Hematopoietic multipotent progenitor cell treated with erythropoietin and hydrocortisone succinate and interleukin-3 and kit ligand, for 4 days (in vitro differentiated cells): ENCODE measurements at regions not wholly inside any gene's neighbourhood (a gene's known extent, or its start where the extent isn't known, plus 50 kb on each side); places are given as distances from the start of the nearest gene placed in this dataset.
"Not testable (repeated sequence)": the region's sequence is repeated elsewhere in the genome, so short reads cannot be mapped to it uniquely, and the experiment has no call there.

Source experiments
- DNase-seq: peaks from one replicate; pipeline ENCODE4 v3.0.0-alpha.2; 2015

DNA sequence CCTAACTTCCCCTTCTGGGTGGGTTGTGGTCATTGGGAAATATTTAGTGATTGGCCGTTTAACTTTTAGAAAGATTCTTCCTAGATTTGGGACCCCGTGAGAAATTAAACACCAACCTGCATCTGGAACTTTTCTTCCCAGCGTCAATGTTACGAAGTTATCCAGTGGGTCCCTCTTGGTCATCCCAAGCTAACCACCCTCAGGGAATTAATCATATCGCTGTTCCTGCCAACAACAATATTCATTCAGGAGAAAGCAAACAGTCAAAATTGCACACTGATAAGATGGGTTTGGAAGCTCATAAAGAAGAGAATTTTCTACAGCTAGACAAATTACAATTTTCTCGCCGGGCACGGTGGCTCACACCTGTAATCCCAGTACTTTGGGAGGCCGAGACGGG, 121.2 kb upstream of the STX18 start:
- DNase-seq = no peak

GRCh38 chr4:4662230-4662629, 120.4 kb upstream of the STX18 start:
- no peak for DNase-seq

GRCh38 chr4:4659871-4660651, 118.2 kb upstream of the STX18 start:
- DNase-seq = no peak

- no peak for DNase-seq
These were observed 116.2 kb upstream of the STX18 start for GRCh38 chr4:4658052-4658451.

GRCh38 chr4:4656977-4657376, 115.1 kb upstream of the STX18 start:
- no peak for DNase-seq

- no peak for DNase-seq
These were observed 114.1 kb upstream of the STX18 start for GRCh38 chr4:4655901-4656300.

DNA sequence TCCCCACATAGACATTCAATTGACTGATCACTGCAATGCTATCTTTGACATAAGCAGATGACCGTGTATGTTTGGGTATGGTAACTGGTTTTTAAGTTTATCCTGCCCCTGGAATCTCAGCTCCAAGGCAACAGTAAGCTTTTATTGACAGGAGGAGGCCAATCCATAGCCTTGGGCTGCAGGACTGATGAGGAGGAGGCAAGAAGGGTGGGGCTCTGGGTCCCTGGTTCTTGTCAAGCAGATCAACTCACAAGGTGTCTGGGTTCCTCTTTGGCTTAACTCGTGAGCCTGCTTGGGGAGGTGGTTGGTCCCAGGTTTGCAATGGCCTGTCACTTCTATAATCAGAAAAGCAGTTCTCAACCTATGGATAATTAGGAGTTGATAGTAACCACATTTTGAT, 113.2 kb upstream of the STX18 start:
- no peak for DNase-seq

DNA sequence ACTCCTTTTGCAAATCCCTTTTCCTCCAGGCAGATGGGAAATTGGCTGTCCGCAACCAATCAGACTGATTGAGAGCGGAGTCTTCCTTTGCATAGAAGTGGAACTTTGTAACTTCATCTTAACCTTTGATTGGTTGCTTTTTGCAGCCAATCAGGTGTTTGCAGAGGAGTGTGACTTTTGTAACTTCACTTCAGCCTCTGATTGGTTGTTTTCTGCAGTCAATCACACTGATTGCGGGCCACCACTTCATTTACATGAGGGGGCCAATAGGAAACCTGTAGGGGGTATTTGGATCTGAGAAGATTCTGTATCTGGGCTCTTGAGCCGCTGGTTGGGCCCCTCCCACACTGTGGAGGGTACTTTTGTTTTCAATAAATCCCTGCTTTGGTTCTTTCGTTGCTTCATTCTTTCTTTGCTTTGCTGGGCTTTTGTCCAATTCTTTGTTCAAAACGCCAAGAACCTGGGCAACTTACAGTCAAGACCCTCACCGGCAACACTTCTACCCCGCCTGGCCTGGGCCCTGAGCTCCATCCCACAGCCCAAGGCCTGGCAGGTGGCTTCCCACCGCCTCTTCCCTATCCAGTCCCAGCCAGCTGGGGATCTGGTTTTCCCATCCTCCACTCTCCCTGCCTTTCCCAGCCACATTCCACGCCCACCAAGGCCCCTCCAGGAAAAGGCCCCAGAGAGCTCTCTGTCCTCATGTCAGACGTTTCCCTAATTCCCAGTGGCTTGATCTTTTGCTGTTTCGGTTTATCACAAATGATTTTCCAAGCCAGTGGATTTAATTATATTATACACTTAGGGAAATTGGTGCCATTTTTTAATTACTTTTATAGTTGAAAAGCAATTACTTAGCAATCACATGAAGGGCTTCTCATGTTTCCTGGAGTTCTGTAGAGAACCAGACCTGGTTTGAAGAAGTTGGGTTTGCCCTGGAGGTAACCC, 110.2 kb upstream of the STX18 start:
- no peak for DNase-seq

GRCh38 chr4:4647041-4647440, 105.2 kb upstream of the STX18 start:
- DNase-seq = no peak

DNA sequence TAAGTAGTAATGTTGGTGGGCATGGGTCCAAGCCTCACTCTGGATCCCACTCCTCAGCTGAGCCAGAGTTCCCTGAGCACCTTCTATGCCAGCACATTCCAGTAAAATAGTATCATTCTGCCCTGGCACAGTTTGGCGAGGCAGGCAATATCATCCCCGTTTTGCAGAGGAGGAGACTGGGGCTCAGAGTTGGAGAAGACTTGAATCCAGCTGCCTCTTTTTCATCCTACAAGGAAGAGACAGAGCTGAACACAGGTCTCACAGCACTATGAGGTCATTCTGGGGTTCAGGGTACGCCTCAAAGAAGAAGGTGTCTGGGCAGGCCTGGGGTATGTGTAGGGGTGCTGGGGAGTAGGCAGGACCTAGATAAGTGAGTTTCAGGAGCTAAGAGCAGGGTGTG, 103.9 kb upstream of the STX18 start:
- DNase-seq = no peak

- not testable (repeated sequence) for DNase-seq
These were observed 102.4 kb upstream of the STX18 start for GRCh38 chr4:4644277-4644676.

DNA sequence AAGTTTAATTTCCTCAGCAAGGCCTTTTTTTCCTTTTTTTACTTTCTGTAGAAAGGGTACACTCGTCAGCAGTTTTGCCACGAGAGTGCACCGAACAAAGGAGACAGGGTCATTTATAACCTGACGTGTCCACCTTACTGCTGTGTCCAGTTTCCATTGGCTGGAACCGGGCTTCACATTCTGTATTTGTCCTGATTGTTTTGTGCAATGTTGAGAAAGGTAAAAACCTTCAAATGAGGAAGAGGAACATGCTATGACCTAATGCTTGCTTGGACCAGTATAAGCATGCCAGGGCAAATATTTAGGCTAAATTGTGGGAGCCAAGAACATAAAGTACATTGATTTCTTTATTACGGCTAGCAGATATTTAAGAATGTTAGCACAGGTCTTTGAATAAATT, 101.9 kb upstream of the STX18 start:
- DNase-seq = not testable (repeated sequence)

- DNase-seq = no peak
These were observed 101.5 kb upstream of the STX18 start for GRCh38 chr4:4643306-4643705.

DNA sequence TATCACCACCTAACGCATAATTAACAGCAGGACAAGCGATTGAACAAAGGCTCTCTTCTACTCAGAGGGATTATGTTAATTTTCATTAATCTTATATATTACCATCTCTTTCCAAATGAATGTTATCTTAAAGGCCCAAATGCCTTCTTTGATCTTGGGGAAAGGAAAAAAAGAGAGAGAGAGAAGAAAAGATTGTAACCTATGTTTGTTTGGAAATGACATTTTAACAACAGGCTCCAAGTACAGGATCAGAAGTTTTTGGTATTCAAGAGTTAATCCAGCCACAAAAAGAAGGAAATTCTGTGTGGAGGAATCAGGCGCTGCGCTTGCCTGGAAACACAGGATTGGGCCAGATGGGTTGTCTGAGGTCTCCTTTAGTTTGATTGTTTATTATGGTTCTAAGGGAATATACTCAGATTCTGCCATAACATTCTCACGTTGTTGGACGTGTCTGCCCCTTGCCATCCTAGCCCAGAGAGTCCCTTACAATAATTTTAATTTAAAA, 100.7 kb upstream of the STX18 start:
- DNase-seq = no peak

- no peak for DNase-seq
These were observed 100.0 kb upstream of the STX18 start for GRCh38 chr4:4641661-4642495.

DNA sequence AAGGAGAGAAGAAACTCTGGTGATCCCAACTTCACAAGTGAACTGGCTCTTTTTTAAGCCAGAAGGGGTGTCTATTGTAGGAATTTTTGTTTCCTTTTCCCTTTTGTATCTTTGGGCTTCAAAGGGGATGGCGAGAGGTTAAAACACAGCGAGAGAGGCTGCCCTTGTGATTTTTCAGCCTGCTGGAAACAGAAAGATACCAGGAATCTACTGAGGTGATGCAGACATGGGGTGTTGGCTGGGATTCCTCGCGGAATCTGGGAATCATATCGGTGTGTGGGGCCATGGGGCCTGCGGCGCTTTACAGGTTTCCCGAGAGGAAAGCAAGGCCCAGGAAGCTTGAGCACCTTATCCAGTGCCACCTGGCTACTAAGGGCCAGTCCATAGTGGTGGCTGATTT, 99.4 kb upstream of the STX18 start:
- no peak for DNase-seq

- DNase-seq = no peak
These were observed 98.8 kb upstream of the STX18 start for GRCh38 chr4:4640692-4641091.

GRCh38 chr4:4639370-4639769, 97.5 kb upstream of the STX18 start:
- no peak for DNase-seq

GRCh38 chr4:4637710-4638109, 95.9 kb upstream of the STX18 start:
- DNase-seq = no peak

DNA sequence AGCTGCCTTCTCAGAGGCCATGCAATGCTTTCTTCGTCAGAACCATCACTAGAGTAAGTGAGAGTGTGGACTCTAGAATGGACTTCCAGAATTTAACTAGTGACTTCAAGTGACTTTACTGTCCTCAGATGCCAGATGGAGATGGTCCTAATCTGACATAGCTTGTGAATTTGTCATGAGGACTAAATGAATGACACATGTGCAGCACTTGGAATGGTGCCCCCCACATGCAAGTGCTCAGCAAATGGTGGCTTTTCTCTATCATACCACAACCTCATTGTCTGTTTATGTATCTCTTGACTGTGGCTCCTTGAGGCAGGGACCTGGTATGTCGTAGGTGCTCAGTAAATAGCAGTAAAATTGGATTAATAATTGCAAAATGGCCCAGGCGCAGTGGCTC, 91.6 kb upstream of the STX18 start:
- DNase-seq = no peak

GRCh38 chr4:4631150-4631549, 89.3 kb upstream of the STX18 start:
- no peak for DNase-seq

GRCh38 chr4:4627906-4628305, 86.1 kb upstream of the STX18 start:
- DNase-seq = no peak

DNA sequence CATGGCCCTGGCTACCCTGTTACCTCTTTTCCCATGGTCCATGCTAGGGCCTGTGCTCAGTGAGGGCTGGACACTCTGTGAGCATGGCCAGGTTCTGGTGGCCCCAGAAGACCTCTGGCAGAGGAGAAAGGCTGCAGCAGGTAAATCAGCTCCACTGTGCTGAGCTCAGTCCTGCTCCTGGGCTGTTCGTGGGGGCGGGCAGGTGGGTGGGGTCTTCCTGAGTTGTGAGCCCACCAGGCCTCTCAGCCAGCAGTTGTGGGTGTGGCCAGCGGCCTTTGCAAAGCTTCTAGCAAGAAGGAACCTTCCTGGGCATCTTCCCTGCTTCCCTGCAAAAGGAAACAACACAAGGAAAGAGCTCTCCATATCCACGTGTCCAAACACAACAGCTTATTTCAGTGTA, 85.3 kb upstream of the STX18 start:
- no peak for DNase-seq
